Fibroblast of gingiva (primary cell): ENCODE measurements at regions not wholly inside any gene's neighbourhood (a gene's known extent, or its start where the extent isn't known, plus 50 kb on each side); places are given as distances from the start of the nearest gene placed in this dataset.
"Not testable (repeated sequence)": the region's sequence is repeated elsewhere in the genome, so short reads cannot be mapped to it uniquely, and the experiment has no call there.

Source experiments
- DNase-seq: peaks from one replicate; pipeline ENCODE4 v3.0.0-alpha.2; 2011; ENCODE audit warnings: low read depth

DNA sequence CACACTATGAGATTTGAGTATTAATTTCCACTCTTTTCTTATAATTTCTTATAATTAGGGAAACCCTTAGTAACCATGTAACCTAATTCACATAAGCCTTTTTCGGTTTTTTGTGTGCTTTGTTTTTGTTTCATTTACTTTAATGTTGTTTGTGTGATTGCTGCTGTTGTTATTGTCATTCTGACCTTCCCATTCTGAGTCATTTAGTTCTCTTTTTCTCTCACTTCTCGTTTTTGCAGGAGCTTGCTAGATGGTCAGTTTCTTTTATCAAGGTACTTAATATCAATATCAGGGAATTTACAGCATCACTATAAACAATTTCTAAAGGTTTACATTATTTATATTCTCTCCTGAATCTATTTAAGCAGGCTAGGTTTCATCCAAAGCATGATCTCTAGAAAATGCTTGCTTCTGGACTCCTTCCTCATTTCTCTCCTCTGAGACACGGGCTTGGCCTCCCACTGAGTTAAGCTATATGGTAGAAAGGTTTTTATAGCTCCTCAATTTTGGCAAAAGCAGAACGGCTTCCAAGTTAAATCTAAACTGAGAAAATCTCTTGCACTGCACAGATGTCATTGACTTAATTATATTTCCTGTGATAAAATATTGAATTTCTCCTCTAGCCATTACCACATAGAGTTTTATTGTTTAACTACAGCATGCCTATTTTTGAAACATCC lies 534.2 kb downstream of the NSUN3 start:
- DNase-seq, result no peak

- DNase-seq, result no peak
Observed at GRCh38 chr3:94607778-94608177, 544.9 kb downstream of the NSUN3 start.

DNA sequence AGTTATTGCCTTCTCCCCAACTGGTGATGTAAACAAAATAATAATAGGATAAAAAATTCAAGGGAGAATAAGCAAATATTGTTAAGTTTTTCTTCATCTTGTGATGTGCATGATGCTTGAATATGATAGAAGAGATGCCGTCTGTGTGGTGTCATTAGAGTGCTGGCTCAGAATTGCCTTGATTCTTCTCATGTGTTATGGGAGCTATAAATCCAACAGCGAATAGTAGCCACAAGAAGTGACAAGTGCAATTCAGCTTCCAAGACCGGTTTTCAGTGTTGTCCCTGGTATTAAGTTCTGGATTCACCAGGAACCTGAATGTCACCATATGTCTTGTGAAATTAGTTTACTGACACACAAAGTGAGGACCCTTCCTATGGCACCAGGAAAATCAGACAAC lies 547.0 kb downstream of the NSUN3 start:
- no peak for DNase-seq

- DNase-seq, result no peak
Observed at GRCh38 chr3:94611596-94611995, 548.7 kb downstream of the NSUN3 start.

- DNase-seq, result no peak
Observed at GRCh38 chr3:94612631-94613030, 549.8 kb downstream of the NSUN3 start.

DNA sequence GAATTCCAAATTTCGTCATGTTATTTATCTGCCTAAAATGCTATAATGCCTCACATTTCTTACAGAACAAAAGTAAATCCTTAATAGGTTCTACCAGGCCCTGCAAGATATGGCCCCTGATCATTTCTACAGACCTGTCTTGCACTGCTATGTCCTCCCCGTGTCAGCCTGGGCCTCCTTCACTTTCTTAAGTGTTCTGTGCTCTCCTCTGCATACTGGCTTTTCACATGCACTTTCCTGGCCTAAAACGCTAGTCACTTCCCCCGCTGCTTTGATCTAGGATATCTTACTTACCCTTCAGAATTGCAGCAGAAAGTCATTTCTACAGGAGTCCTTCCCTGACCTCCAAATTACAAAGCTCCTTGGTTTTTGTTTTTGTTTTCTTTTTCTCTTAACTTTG lies 551.3 kb downstream of the NSUN3 start:
- no peak for DNase-seq

DNA sequence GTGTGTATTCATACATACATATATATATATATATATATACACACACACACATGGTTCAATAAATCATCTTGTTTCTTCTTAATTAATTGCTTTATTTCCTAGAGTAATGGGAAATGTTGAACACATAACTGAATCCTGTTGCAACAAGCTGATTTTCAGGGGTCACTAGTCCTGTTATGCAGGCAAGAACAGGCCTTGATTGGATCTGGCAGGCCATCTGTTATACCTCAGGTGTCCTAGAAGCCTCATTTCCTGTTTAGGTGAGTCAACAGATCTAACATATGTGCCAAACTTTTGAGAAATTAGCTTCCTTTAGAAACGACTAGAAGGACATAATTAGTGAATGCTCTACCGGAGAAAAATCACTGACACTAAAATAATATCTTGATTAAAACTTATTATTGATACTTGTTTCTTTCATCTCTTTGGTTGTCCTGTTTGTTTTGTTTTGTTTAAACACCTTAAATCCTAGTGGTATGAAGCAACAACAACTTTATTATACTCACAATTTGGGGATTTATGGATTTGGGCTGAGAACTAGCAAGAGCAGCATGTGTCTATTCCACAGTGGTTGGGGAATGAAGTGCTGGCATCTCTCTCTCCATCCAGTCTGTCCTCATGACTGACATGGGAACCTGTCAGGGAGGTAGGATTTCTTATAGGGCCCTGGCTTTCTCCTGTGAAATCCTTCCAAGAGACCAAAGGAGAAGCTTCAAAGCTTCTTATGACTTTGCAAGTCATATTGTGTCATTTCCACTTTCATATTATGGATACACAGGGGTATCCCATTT lies 552.6 kb downstream of the NSUN3 start:
- no peak for DNase-seq

- DNase-seq, result no peak
Observed at GRCh38 chr3:94616833-94617232, 554.0 kb downstream of the NSUN3 start.

GRCh38 chr3:94617312-94617711 lies 554.5 kb downstream of the NSUN3 start:
- no peak for DNase-seq

- DNase-seq, result no peak
Observed at GRCh38 chr3:94619643-94620042, 556.8 kb downstream of the NSUN3 start.

GRCh38 chr3:94626573-94626972 lies 563.7 kb downstream of the NSUN3 start:
- DNase-seq, result no peak

GRCh38 chr3:94627689-94628088 lies 564.8 kb downstream of the NSUN3 start:
- no peak for DNase-seq

DNA sequence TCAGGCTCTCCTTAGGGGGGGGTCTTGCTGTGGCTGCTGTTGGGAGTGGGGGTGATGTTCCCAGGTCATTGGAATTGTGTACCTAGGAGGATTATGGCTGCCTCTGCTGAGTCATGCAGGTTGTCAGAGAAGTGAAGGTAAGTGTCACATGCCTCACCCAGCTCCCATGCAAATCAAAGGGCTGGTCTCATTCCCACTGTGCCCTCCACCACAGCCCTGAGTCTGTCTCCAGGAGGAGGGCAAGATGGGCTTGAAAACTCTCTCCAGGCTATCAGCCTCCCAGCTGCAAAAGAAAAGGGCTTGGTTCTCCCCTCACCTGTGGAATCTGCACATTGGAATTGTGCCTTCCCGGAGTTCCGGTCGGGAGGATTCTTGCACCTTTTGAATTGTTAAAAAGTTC lies 580.5 kb downstream of the NSUN3 start:
- no peak for DNase-seq

- DNase-seq, result no peak
Observed at GRCh38 chr3:94645790-94646189, 582.9 kb downstream of the NSUN3 start.

- DNase-seq, result no peak
Observed at GRCh38 chr3:94647131-94647530, 584.3 kb downstream of the NSUN3 start.

GRCh38 chr3:94648270-94649180 lies 585.7 kb downstream of the NSUN3 start:
- DNase-seq, result not testable (repeated sequence)

DNA sequence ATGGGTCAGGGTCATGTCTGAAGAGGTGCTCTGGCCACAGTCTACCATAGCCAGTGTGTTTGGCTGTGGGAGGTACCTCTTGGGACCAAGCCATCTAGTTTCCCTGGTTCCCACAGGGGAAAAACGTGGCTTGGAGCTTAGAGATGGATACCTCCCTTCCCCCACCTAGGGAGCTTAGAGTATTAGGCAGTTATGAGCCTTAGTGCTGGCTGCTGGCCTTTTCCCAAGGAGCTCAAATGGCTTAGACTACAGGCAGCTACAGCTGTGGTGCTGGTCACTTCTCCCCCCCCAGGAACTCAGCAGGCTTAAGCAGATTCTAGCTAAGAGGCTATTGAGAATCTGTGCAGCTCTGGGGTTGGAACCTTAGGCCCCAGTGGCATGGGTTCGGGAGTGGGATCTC lies 591.2 kb downstream of the NSUN3 start:
- DNase-seq, result no peak

- no peak for DNase-seq
Observed at GRCh38 chr3:94665922-94666321, 603.1 kb downstream of the NSUN3 start.

GRCh38 chr3:94671078-94671477 lies 608.2 kb downstream of the NSUN3 start:
- DNase-seq, result no peak

DNA sequence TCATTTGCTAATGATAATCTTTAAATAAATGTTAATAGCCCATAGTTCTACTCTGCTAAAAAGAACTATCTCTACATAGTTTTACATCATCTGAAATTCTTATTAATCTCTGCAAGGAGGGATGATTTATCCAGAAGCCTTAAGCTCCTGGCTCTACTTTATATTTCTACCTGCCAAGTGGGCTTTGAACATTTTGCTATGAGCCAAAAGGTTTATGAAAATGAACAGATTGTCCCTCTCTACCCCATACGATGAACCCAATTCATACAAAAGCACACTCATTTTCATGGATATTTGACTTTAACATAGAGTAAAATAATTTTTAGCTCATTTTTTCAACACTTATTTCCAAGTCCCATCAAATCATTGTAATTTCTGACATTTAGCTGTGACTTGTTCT lies 611.0 kb downstream of the NSUN3 start:
- DNase-seq, result no peak

DNA sequence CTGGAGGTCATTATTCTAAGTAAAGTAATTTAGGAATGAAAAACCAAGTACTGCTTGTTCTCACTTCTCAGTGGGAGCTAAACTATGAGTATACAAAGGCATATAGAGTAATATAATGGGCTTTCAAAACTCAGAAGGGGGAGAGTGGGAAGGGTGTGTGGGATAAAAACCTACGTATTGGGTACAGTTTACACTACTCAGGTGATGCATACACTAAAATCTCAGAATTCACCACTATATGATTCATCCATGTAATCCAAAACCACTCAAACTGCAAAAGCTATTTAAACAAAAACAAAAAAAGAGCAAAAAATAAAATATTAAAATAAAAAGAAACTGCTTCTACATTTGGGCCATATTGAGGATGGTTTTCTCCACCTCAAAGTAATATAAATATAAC lies 623.3 kb downstream of the NSUN3 start:
- no peak for DNase-seq

DNA sequence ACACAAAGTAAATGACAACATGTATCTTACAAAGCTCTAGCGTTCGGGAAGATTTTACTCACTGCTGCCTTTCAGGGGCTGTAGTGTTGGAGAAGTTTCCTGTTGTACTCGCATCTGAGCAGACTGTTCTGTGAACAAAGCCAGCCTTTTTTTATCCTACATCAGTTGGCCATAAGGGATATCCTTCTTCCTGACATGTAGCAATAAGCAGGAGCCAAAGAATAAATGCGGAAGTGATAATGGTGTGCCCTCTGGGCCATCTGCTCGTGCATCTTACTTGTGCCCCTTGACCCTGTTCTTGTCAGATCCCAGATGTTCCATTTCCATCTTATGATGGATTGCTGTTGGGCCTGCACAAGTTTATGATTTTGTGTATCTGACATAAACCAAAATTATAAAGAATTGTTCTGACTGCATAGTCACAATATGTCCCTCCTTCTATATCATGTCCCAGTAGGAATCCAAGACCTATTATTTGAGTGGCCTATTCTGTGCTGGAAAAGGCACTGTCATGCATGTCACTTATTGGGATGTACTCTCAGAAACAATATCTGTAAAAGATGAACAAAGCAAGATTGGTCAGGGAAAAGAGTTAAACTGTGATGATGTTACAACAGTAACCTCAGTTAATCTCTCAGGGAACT lies 631.3 kb downstream of the NSUN3 start:
- no peak for DNase-seq
